Peyer's patch (tissue), 4 donors: ENCODE measurements at regions not wholly inside any gene's neighbourhood (a gene's known extent, or its start where the extent isn't known, plus 50 kb on each side); places are given as distances from the start of the nearest gene placed in this dataset.
"Not testable (repeated sequence)": the region's sequence is repeated elsewhere in the genome, so short reads cannot be mapped to it uniquely, and the experiment has no call there.

Experiments
- DNase-seq, 3 donors: peaks; one replicate each; pipeline ENCODE4 v3.0.0-alpha.2; 2017 to 2019
- H3K27ac ChIP-seq, 4 donors: fragments of 200-600 bp; sonication (generic); one replicate each; pipeline ENCODE4 v1.5.1; 2016 to 2019
- H3K27me3 ChIP-seq, 2 donors: fragments of 200-600 bp; sonication (generic); one replicate each; pipeline ENCODE4 v1.5.1; 2019
- H3K36me3 ChIP-seq, 3 donors: fragments of 200-600 bp; sonication (generic); one replicate each; pipeline ENCODE4 v1.5.1; 2016 to 2019
- H3K4me1 ChIP-seq, 4 donors: fragments of 200-600 bp; sonication (generic); one replicate each; pipeline ENCODE4 v1.5.1; 2016 to 2019
- H3K4me3 ChIP-seq, 4 donors: fragments of 200-600 bp; sonication (generic); 1 replicate in 3 of 4; 2 replicates in 1 of 4; pipeline ENCODE4 v1.5.1; 2016 to 2019; ENCODE audit warnings: mild to moderate bottlenecking in 1 of 4
- H3K9me3 ChIP-seq, 4 donors: fragments of 200-600 bp; sonication (generic); one replicate each; pipeline ENCODE4 v1.5.1; 2016 to 2019; ENCODE audit warnings: mild to moderate bottlenecking in 1 of 4
- POLR2A ChIP-seq, 2 donors: fragments of 450-650 bp; IDR thresholded peaks; one replicate each; pipeline ENCODE4 v1.5.1; 2017; ENCODE audit warnings: antibody characterized with exemption in 2 of 2, mild to moderate bottlenecking in 2 of 2, moderate library complexity in 2 of 2
- TF ChIP-seq, protein P1 (sequence below), 6 experiments: fragments of 450-650 bp in 4 of 6; fragments of 200-600 bp in 2 of 6; sonication (generic) in 1 of 6; IDR thresholded peaks; one replicate each; pipeline ENCODE4 v1.5.1; 2017 to 2019; ENCODE audit warnings: antibody characterized with exemption in 6 of 6, mild to moderate bottlenecking in 3 of 6, moderate library complexity in 1 of 6

DNA sequence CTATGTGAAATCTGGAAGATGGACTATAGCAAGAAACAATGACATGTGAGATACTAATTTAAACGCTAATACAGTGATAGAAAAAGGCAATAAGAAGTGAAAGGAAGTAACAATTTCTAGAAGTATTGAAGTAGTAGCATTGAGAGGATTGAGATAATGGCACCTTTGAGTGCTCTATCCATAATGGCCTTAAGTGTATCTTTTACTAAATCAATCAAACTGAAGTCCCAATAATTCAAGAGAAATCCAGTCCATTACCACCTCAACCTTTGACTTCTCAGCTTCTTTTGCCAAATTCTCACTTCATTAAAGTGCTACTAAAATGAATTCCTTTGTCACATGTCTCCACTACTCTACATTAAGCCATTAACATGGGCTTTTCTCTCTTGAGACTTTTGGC lies 82.6 kb upstream of the KYNU start:
- no peaks in the 10 kb centered on the region for H3K36me3 ChIP-seq
- no peaks in the 10 kb centered on the region for H3K9me3 ChIP-seq
- DNase-seq = no peak
- no peak overlapping the region for H3K27ac ChIP-seq
- no peaks in the 10 kb centered on the region for H3K27me3 ChIP-seq
- no peaks in the 10 kb centered on the region for H3K4me1 ChIP-seq
- no peak overlapping the region for H3K4me3 ChIP-seq
- TF ChIP-seq, protein P1, sequence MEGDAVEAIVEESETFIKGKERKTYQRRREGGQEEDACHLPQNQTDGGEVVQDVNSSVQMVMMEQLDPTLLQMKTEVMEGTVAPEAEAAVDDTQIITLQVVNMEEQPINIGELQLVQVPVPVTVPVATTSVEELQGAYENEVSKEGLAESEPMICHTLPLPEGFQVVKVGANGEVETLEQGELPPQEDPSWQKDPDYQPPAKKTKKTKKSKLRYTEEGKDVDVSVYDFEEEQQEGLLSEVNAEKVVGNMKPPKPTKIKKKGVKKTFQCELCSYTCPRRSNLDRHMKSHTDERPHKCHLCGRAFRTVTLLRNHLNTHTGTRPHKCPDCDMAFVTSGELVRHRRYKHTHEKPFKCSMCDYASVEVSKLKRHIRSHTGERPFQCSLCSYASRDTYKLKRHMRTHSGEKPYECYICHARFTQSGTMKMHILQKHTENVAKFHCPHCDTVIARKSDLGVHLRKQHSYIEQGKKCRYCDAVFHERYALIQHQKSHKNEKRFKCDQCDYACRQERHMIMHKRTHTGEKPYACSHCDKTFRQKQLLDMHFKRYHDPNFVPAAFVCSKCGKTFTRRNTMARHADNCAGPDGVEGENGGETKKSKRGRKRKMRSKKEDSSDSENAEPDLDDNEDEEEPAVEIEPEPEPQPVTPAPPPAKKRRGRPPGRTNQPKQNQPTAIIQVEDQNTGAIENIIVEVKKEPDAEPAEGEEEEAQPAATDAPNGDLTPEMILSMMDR (IDR thresholded peaks at IDR 0.05) = no peak
- no peak for TF ChIP-seq POLR2A (IDR thresholded peaks at IDR 0.05)

DNA sequence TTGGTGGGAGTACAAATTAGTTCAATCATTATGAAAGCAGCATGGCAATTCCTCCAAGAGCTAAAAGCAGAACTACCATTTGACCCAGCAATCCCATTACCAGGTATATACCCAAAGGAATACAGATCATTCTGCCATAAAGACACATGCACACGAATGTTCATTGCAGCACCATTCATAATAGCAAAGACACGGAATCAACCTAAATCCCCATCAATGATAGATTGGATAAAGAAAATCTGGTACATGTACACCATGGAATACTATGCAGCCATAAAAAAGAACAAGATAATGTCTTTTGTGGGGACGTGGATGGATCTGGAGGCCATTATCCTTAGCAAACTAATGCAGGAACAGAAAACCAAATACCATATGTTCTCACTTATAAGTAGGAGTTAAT lies 85.1 kb upstream of the KYNU start:
- not testable (repeated sequence) for H3K4me1 ChIP-seq, H3K27me3 ChIP-seq, H3K36me3 ChIP-seq, H3K4me3 ChIP-seq, H3K27ac ChIP-seq, H3K9me3 ChIP-seq, DNase-seq

DNA sequence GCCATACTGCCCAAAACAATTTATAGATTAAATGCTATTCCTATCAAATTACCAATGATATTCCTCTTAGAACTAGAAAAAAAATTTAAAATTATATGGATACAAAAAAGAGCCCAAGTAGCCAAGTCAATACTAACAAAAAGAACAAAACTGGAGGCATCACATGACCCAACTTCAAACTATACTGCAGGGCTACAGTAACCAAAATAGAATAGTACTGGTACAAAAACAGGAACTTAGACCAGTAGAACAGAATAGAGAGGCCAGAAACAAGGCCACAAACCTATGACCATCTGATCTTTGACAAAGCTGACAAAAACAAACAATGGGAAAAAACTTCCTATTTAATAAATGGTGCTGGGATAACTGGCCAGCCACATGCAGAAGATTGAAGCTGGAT lies 86.1 kb upstream of the KYNU start:
- TF ChIP-seq, protein P1 (IDR thresholded peaks at IDR 0.05) = no peak
- no peak for TF ChIP-seq POLR2A (IDR thresholded peaks at IDR 0.05)
- H3K9me3 ChIP-seq = no peaks in the 10 kb centered on the region
- no peaks in the 10 kb centered on the region for H3K36me3 ChIP-seq
- H3K27ac ChIP-seq = no peak overlapping the region
- H3K4me1 ChIP-seq = no peaks in the 10 kb centered on the region
- no peak for DNase-seq
- no peaks in the 10 kb centered on the region for H3K27me3 ChIP-seq
- no peak overlapping the region for H3K4me3 ChIP-seq

DNA sequence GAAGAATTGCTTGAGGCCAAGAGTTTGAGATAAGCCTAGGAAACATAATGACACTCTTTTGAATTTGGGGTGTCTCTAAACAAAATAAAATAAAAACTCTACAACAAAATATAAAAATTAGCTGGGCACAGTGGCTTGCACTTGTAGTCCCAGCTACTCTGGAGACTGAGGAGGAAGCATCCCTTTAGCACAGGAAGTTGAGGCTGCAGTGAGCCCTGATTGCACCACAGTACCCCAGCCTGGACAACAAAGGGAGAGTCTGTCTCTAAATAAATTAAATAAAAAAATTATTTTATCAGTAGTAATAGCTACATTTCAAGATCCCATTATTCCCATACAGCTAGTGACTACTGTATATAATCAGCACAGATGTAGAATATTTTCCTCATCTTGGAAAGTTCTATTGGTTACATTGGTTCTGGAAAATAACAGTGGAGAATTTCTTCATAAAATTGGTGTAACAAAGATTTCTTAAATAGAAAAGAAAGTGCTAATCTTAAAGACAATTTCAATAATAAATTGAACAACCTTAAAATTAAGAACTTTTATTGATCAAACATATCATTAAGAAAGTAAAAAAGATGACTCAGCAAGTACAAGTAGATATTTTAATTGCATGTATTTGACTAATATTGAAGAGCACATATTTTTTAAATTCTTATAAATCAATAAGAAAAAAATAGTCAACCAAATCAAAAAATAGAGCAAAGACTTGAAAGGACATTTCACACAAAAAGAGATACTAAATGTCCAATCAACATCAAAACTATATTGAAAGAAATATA lies 90.4 kb upstream of the KYNU start:
- no peaks in the 10 kb centered on the region for H3K9me3 ChIP-seq
- DNase-seq = no peak
- H3K4me3 ChIP-seq = no peak overlapping the region
- H3K27ac ChIP-seq = no peak overlapping the region
- H3K27me3 ChIP-seq = no peaks in the 10 kb centered on the region
- H3K4me1 ChIP-seq = no peaks in the 10 kb centered on the region
- no peak for TF ChIP-seq POLR2A (IDR thresholded peaks at IDR 0.05)
- TF ChIP-seq, protein P1 (IDR thresholded peaks at IDR 0.05) = no peak
- H3K36me3 ChIP-seq = no peaks in the 10 kb centered on the region

DNA sequence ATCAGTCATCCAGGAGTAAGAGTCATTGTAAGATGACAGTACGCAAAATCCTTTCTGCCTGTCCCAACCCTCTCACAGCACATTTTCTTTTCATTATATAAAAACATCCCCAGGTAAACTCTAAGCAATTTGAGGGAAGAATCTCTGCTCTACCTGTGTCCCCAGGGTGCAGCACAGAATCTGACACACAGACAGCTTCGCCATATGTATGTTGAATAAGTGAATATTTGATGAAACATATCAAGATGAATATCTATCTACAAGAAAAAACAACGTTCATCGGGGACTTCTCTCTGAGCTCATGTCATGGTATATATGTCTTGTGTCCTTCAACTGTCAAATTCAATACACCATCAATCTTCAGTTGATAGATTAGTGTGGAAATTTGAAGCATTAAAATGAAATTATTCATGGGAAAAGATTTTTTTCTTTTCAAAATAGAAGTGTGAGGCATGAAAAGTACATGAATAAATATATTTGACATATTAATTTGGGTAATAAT lies 94.5 kb upstream of the KYNU start:
- Histone ChIP-seq H3K36me3 (no peaks in the 10 kb centered on the region), H3K27ac (no peak overlapping the region), H3K27me3 (no peaks in the 10 kb centered on the region), H3K4me1 (no peaks in the 10 kb centered on the region), H3K9me3 (no peaks in the 10 kb centered on the region), H3K4me3 (no peak overlapping the region)
- no peak for DNase-seq
- TF ChIP-seq, protein P1 (IDR thresholded peaks at IDR 0.05) = no peak
- no peak for TF ChIP-seq POLR2A (IDR thresholded peaks at IDR 0.05)

DNA sequence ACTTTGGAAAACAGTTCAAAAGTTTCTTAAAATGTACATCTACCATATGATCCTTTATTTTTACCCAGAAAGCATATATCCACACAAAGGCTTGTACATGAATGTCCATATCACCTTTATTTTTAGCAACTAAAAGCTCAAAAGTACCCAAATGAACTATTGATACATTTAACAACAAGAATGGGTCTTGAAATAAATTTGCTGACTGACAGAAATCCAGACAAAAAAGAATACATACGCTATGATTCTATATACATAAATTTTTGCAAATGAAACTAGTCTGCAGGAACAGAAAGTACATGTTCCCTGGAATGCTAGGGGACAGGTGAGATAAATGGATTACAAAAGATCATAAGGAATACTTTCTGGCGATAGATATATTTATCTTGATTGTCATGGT lies 96.3 kb upstream of the KYNU start:
- Histone ChIP-seq H3K27me3 (no peaks in the 10 kb centered on the region), H3K9me3 (no peaks in the 10 kb centered on the region), H3K4me1 (no peaks in the 10 kb centered on the region), H3K27ac (no peak overlapping the region), H3K36me3 (no peaks in the 10 kb centered on the region), H3K4me3 (no peak overlapping the region)
- TF ChIP-seq, protein P1 (IDR thresholded peaks at IDR 0.05) = no peak
- no peak for DNase-seq
